Activated CD4-positive, alpha-beta T cell treated with anti-CD3 and anti-CD28 coated beads, Interleukin-2, amount 50 U/mL, for 24 hours (primary cell): ENCODE measurements at regions not wholly inside any gene's neighbourhood (a gene's known extent, or its start where the extent isn't known, plus 50 kb on each side); places are given as distances from the start of the nearest gene placed in this dataset.

Experiments
- DNase-seq, 2 donors: peaks; one replicate each; pipeline ENCODE4 v3.0.0-alpha.2; 2020; ENCODE audit warnings: low read depth in 1 of 2, low spot score in 1 of 2

DNA sequence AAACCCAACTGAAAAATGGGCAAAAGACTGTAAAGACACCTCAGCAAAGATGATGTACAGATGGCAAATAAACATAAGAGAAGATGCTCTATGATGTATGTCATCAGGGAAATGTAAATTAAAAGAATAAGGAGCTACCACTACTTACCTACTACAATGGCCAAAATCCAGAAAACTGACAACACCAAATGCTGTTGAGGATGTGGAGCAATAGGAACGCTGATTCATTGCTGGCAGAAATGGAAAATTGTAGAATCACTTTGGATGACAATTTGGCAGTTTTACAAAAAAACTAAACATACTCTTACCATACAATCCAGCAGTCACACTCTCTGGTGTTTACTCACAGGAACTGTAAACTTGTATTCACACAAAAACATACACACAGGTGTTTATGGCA is 222.3 kb upstream of the LDB2 start:
- DNase-seq, result no peak

GRCh38 chr4:17117746-17118145 is 219.3 kb upstream of the LDB2 start:
- DNase-seq, result no peak

- no peak for DNase-seq
Measured at GRCh38 chr4:17115583-17115982, 217.1 kb upstream of the LDB2 start.

GRCh38 chr4:17112292-17112659 is 213.8 kb upstream of the LDB2 start:
- DNase-seq, result no peak

- no peak for DNase-seq
Measured at GRCh38 chr4:17109126-17109525, 210.7 kb upstream of the LDB2 start.

- DNase-seq, result no peak
Measured at GRCh38 chr4:17103231-17103630, 204.8 kb upstream of the LDB2 start.

DNA sequence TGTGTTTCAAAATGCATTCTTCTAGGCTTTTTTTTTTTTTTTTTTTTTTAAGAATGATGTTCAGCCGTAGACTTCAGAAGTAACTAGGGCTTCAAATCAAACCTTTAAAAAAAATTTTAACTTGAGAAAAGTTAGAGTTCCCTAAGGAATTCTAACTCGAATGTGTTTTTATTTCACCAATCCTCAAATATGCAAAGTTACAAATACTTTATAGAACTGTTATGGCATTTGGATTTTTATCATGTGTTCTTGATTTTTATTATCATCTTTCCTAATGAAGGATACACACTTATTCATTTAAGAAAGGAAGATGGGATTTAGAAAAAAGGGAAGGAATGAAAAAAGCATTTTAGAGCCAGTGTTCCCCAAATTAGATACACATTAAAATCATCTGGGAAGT is 200.6 kb upstream of the LDB2 start:
- DNase-seq, result no peak

DNA sequence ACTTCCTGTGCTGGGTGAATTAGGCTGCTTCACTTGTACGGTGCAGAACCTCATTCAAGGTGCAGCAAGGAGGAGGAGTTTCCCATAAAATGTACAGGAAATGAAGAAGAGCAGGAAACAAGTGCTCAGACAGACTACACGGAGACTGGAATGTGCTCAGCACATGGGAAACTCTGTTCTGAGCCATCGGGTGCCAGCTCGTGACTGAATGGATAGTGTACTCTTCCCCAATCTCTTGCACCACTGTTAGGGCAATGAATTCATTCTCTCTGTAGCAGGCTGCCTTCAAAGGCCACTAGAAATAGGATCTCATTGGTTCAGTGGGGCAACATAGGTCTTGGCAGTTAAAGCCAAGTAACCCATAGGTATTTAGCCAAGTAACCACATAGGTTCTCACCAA is 200.0 kb upstream of the LDB2 start:
- no peak for DNase-seq

GRCh38 chr4:17097362-17097761 is 198.9 kb upstream of the LDB2 start:
- DNase-seq, result no peak

DNA sequence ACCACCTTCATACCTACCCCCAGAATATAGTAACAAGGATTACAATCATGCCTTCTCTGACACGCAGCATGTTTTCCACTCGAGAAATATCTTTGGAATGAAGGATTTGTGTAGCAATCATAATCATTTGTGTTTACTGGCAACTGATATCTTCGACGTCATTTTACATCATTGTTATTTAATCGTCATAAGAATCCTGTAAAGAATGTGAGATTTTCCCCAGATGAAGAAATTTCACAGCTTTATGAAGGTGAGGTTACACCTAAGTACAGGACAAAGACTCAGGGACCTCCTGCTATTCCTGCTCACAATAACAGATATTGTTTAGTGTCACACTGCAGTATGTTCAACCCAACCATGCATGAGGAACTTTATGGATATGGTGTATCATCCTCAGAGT is 198.2 kb upstream of the LDB2 start:
- DNase-seq, result no peak

DNA sequence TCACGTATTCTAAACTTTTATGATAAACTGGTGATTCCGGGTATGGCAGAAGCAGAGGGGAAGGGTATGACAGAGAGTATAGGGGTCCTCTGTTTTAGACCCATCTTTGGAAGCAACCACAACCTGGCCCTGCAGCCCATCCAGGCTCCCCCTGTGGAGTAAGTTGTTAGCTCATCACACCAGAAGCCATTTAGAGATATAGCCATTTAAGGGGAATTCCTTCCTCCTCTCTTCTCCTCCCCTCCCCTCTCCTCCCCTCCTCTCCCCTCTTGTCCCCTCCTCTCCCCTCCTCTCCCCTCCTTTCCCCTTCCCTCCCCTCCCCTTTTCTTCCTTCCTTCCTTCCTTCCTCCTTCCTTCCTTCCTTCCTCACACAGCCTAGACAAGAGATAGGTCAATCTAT is 197.3 kb upstream of the LDB2 start:
- DNase-seq, result no peak

DNA sequence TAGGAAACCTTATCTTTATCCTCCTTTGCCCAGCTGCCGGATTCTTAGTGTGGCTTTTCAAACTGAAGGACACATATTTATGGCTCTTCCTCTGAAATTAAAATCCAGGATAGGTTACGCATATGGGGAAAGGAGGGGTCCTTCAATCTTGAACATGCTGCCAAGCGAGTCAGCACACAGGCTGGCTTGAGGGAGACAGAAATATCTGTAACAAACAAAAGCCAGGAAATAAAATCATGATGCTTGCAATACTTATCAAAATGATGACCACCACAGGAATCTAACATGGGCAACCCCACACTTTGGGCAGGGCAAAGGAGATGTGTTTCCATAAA is 196.4 kb upstream of the LDB2 start:
- DNase-seq, result no peak

DNA sequence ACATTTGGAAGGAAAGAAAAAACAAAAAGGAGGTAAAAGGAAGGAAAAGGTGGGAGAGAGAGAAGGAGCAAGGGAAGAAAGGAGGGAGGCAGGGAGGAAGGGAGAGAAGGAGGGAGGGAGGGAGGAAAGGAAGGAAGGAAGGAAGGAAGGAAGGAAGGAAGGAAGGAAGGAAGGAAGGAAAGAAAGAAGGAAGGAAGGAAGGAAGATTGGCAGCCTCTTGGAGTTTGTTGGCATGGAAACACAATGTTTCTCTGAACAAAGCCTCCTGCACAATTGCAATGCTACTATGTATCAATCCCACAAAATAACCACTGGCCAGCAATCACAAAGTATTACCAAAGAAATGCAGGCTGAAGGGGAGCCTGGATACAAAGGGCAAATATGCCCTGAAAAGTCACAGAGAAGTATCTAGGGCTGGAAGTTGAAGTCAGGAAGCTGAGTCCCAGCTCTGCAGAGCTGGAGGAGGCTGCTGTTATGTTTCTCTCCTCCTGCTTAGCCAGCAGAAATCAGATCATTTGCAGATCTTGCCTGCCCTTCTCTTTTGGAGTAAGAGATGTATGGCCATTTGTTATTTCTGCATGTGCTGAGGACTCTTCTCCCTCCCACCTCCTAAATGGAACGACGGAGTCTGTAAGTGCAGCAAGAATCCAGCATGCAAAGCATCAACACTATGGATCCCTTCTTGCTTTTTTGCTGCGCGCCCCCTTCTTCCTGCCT is 195.9 kb upstream of the LDB2 start:
- no peak for DNase-seq

DNA sequence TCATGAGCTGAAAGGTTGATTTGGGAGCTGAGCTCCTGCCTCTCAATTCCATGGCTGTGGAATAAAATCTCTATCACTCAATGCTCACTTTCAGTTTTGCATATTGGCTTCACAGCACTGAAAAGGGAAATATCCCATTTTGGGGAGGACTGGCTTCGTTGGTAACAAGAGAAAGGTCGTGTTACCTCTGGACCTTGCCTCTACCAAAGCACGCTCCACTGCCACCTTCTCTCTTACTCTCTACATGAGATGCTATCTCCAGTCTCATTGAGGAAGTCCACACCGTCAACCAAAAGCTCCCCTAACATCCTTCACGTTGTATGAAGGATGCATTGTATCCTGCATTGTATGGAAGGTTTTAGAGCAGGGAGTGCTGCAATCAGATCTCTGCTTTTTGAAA is 195.0 kb upstream of the LDB2 start:
- DNase-seq, result no peak

DNA sequence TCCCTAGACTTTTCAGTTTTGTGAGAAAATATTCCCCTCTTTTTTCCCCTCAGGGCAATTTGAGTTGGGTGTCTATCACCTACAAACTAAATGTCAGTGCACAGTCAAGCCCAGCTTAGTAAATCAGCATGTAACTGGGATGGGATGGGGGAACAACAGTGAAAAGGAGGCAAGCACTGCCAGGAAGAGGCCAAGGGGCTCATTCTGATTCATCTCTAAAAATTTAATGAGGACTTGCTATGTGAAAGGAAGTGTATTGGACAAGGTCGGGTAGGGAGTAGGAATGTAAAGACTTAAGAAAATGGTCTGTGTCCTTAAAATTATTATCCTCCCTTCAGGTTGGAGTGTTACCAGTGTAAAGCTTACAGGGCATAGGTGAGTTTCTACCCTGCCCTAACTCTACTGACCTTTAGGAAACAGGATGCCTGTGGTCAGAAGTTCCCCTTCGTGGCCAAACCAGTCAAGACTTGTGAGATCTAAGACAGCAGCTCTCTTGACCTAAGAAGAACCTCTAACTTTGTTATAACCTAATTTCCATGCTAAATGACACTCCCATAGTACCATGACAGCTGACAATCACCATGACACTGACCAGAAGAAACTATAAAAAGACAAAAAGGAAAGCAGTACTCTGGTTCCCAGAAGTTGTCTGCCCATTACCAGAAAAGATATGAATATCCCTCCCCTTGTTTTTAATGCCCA is 194.4 kb upstream of the LDB2 start:
- DNase-seq, result no peak

GRCh38 chr4:17091104-17091503 is 192.7 kb upstream of the LDB2 start:
- DNase-seq, result no peak

- no peak for DNase-seq
Measured at GRCh38 chr4:17090063-17090462, 191.6 kb upstream of the LDB2 start.

DNA sequence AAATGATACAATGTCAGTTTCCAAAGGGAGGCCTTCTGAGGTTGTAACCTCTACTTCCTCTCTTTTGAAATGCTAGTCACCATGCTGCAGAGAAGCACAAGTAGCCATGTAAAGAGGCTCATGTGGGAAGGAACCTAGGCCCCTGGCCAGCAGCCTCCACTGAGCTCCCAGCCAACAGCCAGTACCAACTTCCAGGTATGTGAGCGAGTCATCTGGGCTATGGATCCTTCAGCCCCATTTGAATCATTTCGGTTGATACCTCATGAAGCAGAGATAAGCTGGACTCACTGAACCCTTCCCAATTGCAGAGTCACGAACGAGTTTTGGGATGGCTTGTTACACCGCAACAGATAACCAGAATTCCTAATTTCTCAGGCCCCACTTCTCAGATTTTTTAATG is 187.0 kb upstream of the LDB2 start:
- DNase-seq, result no peak

- DNase-seq, result no peak
Measured at GRCh38 chr4:17082186-17082585, 183.7 kb upstream of the LDB2 start.

DNA sequence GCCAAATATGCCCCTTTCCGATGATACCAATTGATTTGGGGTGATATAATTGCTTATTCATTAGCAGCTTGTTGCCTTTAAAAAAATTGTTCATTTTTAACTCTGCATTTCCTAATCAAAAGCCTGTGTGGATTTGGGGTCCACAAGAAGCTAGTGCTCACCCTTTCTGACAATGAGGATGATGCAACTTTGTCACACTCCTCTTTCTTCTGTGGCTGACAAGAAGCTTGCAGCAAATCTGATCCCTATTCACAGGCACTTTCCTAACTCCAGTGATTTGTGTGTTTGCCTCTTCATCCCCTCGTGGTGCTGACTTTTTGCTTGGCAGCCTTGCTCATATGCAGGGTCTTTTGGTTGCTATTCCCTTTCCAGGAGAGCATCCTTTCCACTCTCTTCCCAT is 182.7 kb upstream of the LDB2 start:
- no peak for DNase-seq

- no peak for DNase-seq
Measured at GRCh38 chr4:17077105-17077504, 178.7 kb upstream of the LDB2 start.

DNA sequence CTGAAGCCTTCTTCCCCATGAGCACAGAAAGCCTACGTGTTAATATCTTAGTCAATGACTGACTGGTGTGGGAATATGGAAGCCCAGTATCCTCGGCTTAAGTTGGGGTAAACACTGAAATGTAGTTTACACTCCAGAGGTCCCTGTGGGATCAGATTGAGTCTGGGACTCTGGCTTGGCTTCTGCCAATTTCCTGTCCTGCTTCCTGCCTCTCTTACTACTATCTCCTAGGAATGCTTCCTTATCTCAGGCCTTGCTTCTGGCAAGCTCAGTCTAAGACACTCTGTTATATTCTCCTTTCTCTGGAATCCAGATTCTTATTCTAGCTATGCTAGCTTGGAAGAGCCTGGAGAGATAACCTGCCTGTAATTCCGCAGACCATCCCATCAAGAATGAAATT is 174.0 kb upstream of the LDB2 start:
- DNase-seq, result no peak

GRCh38 chr4:17068891-17069290 is 170.4 kb upstream of the LDB2 start:
- no peak for DNase-seq
